Heart right ventricle (tissue), 16 donors: ENCODE measurements at regions not wholly inside any gene's neighbourhood (a gene's known extent, or its start where the extent isn't known, plus 50 kb on each side); places are given as distances from the start of the nearest gene placed in this dataset.

Source experiments
- ATAC-seq, 8 donors: fragments of 200-7000 bp; cut with Tn5 transposase; one replicate each; pipeline ENCODE4 v1.9.1; 2020; ENCODE audit warnings: mild to moderate bottlenecking in 8 of 8, moderate library complexity in 8 of 8, moderate number of reproducible peaks in 1 of 8
- DNase-seq, 2 donors: peaks; one replicate each; pipeline ENCODE4 v3.0.0-alpha.2; 2020
- H3K27ac ChIP-seq, 10 donors: fragments of 200-600 bp; sonication (generic) in 2 of 10; one replicate each; pipeline versions ENCODE4 v1.5.0 to v1.8.0; 2020 to 2022; ENCODE audit warnings: mild to moderate bottlenecking in 3 of 10
- H3K27me3 ChIP-seq, 7 donors: fragments of 200-600 bp; one replicate each; pipeline ENCODE4 v1.8.0; 2021 to 2022; ENCODE audit warnings: mild to moderate bottlenecking in 2 of 7
- H3K36me3 ChIP-seq, 9 donors: fragments of 200-600 bp; sonication (generic) in 1 of 9; one replicate each; pipeline versions ENCODE4 v1.5.0 to v1.8.0; 2020 to 2022; ENCODE audit warnings: mild to moderate bottlenecking in 2 of 9
- H3K4me1 ChIP-seq, 9 donors: fragments of 200-600 bp; sonication (generic) in 1 of 9; one replicate each; pipeline versions ENCODE4 v1.5.0 to v1.8.0; 2020 to 2022; ENCODE audit warnings: mild to moderate bottlenecking in 4 of 9
- H3K4me3 ChIP-seq, 10 donors: fragments of 200-600 bp; sonication (generic) in 2 of 10; one replicate each; pipeline versions ENCODE4 v1.5.0 to v1.8.0; 2020 to 2022; ENCODE audit warnings: mild to moderate bottlenecking in 7 of 10, moderate library complexity in 2 of 10
- H3K9me3 ChIP-seq, 11 donors: fragments of 200-600 bp in 10 of 11; sonication (generic) in 2 of 11; one replicate each; pipeline versions ENCODE4 v1.5.0 to v1.8.0; 2013 to 2022; ENCODE audit warnings: mild to moderate bottlenecking in 2 of 11, control low read depth in 1 of 11, moderate library complexity in 1 of 11
- CTCF ChIP-seq, 9 donors: fragments of 200-600 bp; sonication (generic) in 2 of 9; IDR thresholded peaks; one replicate each; pipeline versions ENCODE4 v1.5.0 to v1.8.0; 2021 to 2022; ENCODE audit warnings: antibody characterized with exemption in 9 of 9, mild to moderate bottlenecking in 5 of 9, moderate library complexity in 1 of 9
- WGBS, 2 donors: extraction: QIAGEN DNeasy Blood & Tissue Kit; methylation state at CpG; one replicate each; pipeline ENCODE4 v1.1.7; 2013; ENCODE audit warnings: inconsistent platforms in 1 of 2; 5-methylcytosine and 5-hydroxymethylcytosine counted together
- intact Hi-C, 10 donors: fragments of 100-400 bp; cut with DNase I; formaldehyde crosslinking; loops; one replicate each; pipeline versions ENCODE4 v1.11.1 to v1.14.2; 2022
- donor health status: Arrhythmogenic right ventricular cardiomyopathy.
- donor health status: ischemic (EF 13 %, LVEDD 7.1; RV severe dilation, severe dysfunction).
- donor health status: healthy with polysubstance abuse.
- donor health status: DM: no; HTN: yes; CAD: no.
- donor health status: DM: no; HTN: no; CAD: no.
- donor health status: ischemic (EF 25% LVEDD 6.9; RV normal size, moderate dysfunction).
- donor health status: ischemic (EF 25% LVEDD 5.7; RV mildly dilated, moderate dysfunction).
- donor health status: healthy.
- donor health status: DM: yes; HTN: yes; CAD: no.
- donor health status: Ischemic cardiomyopathy.
- donor health status: ischemic (EF 35%, LVEDD 5.7; RV mildly dilated, moderate dysfunction).
- donor health status: nonischemic (EF 11% LVEDD 7.7; RV severe dilation, severe dysfunction).
- donor health status: DM: yes; HTN: yes; CAD: no.
- donor health status: PGD.
- donor health status: ischemic (EF 29% LVEDD 5.4; RV normal size, mild dysfunction).
- donor health status: nonischemic (EF 23%, LVEDD 6.1; RV moderate dilation, normal function).

DNA sequence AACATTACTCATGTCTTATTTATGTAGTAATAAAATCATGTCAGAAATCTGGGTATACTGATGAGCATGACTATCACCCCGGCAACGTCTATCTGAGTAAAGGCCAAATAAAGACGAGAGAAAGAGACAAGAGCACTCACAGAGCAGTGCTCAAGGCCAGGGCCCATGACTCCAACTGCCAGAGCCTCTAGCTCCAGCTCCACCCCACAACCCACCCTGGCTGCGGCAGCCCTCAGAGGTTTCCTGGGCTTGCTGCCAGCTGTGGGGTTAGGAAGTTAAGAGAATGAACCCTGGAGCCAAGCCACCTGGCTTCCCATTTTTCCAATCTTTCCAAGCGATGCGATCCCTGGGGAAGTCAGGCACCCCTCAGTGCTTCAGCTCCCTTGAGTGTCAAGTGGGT, 92.0 kb upstream of the PAX1 start:
- 30 to 35% methylated on average over 6 of the region's 6 CpGs for WGBS, 2 donors

GRCh38 chr20:21609981-21610380, 95.5 kb upstream of the PAX1 start:
- H3K27ac ChIP-seq, result no peak overlapping the region
- no peaks in the 10 kb centered on the region for H3K4me1 ChIP-seq
- no peak for DNase-seq
- no peak for TF ChIP-seq CTCF (IDR thresholded peaks at IDR 0.05)
- no peak for ATAC-seq
- no peak overlapping the region for H3K4me3 ChIP-seq
- 57 to 74% methylated on average over 1 of the region's 1 CpG for WGBS, 2 donors
- no peaks in the 10 kb centered on the region for H3K36me3 ChIP-seq
- intact Hi-C loops, result loop anchor here in 2 of 10 donors (5.0 to 10.0 kb wide), 2 partner anchors 773 to 775 kb away; no protein-coding TSS in a partner anchor
- H3K9me3 ChIP-seq, result peaks cover 0 to 13% (median 0%) of the 10 kb centered on the region in 11 donors
- H3K27me3 ChIP-seq, result peaks cover 0 to 40% (median 12%) of the 10 kb centered on the region in 7 donors

More for the DNA sequence above, 92.0 kb upstream of the PAX1 start:
- Histone ChIP-seq H3K9me3 (no peaks in the 10 kb centered on the region), H3K27me3 (peaks cover 0 to 60% (median 22%) of the 10 kb centered on the region in 7 donors), H3K27ac (no peak overlapping the region), H3K36me3 (no peaks in the 10 kb centered on the region), H3K4me1 (no peaks in the 10 kb centered on the region), H3K4me3 (no peak overlapping the region)
- DNase-seq (no peak), ATAC-seq (no peak)
- TF ChIP-seq CTCF (IDR thresholded peaks at IDR 0.05), result no peak
- intact Hi-C loops, result loop anchor here in 2 of 10 donors (5.0 to 10.0 kb wide), 2 partner anchors 776 to 779 kb away; no protein-coding TSS in a partner anchor

GRCh38 chr20:21609221-21609620, 95.4 kb upstream of the NKX2-2 start:
- Histone ChIP-seq H3K4me1 (no peaks in the 10 kb centered on the region), H3K27ac (no peak overlapping the region), H3K27me3 (peaks cover 0 to 37% (median 9%) of the 10 kb centered on the region in 7 donors), H3K9me3 (peaks cover 0 to 14% (median 0%) of the 10 kb centered on the region in 11 donors), H3K36me3 (no peaks in the 10 kb centered on the region), H3K4me3 (no peak overlapping the region)
- intact Hi-C loops, result no loop called here
- 63 to 69% methylated on average over 3 of the region's 3 CpGs for WGBS, 2 donors
- no peak for DNase-seq
- no peak for ATAC-seq
- TF ChIP-seq CTCF (IDR thresholded peaks at IDR 0.05), result no peak

GRCh38 chr20:21608777-21609176, 94.9 kb upstream of the NKX2-2 start:
- Histone ChIP-seq H3K4me3 (no peak overlapping the region), H3K9me3 (peaks cover 0 to 17% (median 0%) of the 10 kb centered on the region in 11 donors), H3K36me3 (no peaks in the 10 kb centered on the region), H3K4me1 (no peaks in the 10 kb centered on the region), H3K27me3 (peaks cover 0 to 33% (median 9%) of the 10 kb centered on the region in 7 donors), H3K27ac (no peak overlapping the region)
- no peak for DNase-seq
- no peak for TF ChIP-seq CTCF (IDR thresholded peaks at IDR 0.05)
- no peak for ATAC-seq
- intact Hi-C loops, result no loop called here
